ENCODE measurements at regions not wholly inside any gene's neighbourhood (a gene's known extent, or its start where the extent isn't known, plus 50 kb on each side); places are given as distances from the start of the nearest gene placed in this dataset.
"Not testable (repeated sequence)": the region's sequence is repeated elsewhere in the genome, so short reads cannot be mapped to it uniquely, and the experiment has no call there.

GRCh38 chr17:64730023-64730422, 67.9 kb upstream of the SMURF2 start:
- TF ChIP-seq CTCF (conservative IDR thresholded peaks at IDR 0.05 in 1 of 2, IDR thresholded peaks at IDR 0.05 in 1 of 2; ENCODE audit: extremely low read depth in 1 of 2, insufficient read depth in 1 of 2, low read depth in 1 of 2, low read length in 2 of 2); EZH2 (IDR thresholded peaks at IDR 0.05; ENCODE audit: borderline replicate concordance, low read length): not testable (repeated sequence)

Data from mammary epithelial cell (primary cell).